Activated naive CD8-positive, alpha-beta T cell treated with anti-CD3 and anti-CD28 coated beads for 36 hours (primary cell): ENCODE measurements at regions not wholly inside any gene's neighbourhood (a gene's known extent, or its start where the extent isn't known, plus 50 kb on each side); places are given as distances from the start of the nearest gene placed in this dataset.
"Not testable (repeated sequence)": the region's sequence is repeated elsewhere in the genome, so short reads cannot be mapped to it uniquely, and the experiment has no call there.

Experiments
- DNase-seq: peaks from one replicate; pipeline ENCODE4 v3.0.0; 2021
- H3K27ac Mint-ChIP-seq: one replicate; pipeline ENCODE4 v1.8.0; 2022; ENCODE audit warnings: mild to moderate bottlenecking, moderate library complexity, mixed read lengths
- H3K27me3 Mint-ChIP-seq: one replicate; pipeline ENCODE4 v1.8.0; 2022; ENCODE audit warnings: mild to moderate bottlenecking, mixed read lengths
- H3K36me3 Mint-ChIP-seq: one replicate; pipeline ENCODE4 v1.8.0; 2021; ENCODE audit warnings: mild to moderate bottlenecking, mixed read lengths
- H3K4me1 Mint-ChIP-seq: one replicate; pipeline ENCODE4 v1.8.0; 2021; ENCODE audit warnings: mixed read lengths
- H3K4me3 Mint-ChIP-seq: one replicate; pipeline ENCODE4 v1.8.0; 2022; ENCODE audit warnings: mild to moderate bottlenecking, moderate library complexity, mixed read lengths
- H3K9me3 Mint-ChIP-seq: one replicate; pipeline ENCODE4 v1.8.0; 2022; ENCODE audit warnings: mixed read lengths

DNA sequence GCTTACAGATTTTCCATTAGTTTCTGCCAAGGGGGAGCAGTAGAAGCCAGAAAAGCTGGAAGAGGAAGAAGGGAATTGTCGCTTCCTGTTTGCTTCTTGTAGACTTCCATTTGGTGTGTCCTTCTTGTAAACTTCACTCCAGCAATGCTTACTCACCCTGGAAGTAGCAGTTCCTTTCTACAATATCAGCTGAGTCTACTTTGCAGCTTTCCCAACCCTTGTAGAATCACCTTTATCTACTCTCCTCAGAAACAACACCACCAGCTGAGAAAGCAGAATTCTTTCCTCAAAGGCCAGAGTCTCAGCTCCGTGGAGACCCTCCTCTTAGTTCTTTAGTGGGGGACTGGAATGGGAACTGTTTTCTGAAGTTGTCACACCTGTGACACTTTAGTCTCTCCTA is 1136.7 kb upstream of the TMPRSS15 start:
- Mint-ChIP-seq H3K9me3 (peaks cover 13% of the 10 kb centered on the region), H3K27me3 (no peaks in the 10 kb centered on the region), H3K4me1 (no peaks in the 10 kb centered on the region), H3K27ac (no peak overlapping the region), H3K36me3 (no peaks in the 10 kb centered on the region), H3K4me3 (no peak overlapping the region)
- DNase-seq, result no peak

DNA sequence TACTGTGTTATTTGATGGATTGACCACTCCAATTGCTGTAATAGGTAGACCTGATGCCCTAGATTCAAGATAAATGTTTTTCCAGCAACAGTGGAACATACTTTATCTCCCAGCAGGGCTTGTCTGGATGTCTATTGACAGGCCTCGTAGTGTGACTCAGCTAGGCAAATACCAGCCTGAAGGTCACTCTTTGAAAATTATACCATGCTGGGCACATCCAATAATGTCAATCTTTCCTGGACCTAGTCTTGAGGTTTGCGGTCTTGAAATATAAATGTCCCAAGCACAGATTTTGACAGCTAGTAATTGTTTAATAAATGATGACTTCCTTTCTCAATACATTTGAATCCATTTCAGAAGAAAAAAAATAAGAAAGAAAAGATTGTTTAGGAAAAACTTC is 1138.0 kb upstream of the TMPRSS15 start:
- Mint-ChIP-seq H3K27ac (no peak overlapping the region), H3K4me3 (no peak overlapping the region), H3K9me3 (peaks cover 10% of the 10 kb centered on the region), H3K36me3 (no peaks in the 10 kb centered on the region), H3K4me1 (no peaks in the 10 kb centered on the region), H3K27me3 (no peaks in the 10 kb centered on the region)
- DNase-seq, result no peak

DNA sequence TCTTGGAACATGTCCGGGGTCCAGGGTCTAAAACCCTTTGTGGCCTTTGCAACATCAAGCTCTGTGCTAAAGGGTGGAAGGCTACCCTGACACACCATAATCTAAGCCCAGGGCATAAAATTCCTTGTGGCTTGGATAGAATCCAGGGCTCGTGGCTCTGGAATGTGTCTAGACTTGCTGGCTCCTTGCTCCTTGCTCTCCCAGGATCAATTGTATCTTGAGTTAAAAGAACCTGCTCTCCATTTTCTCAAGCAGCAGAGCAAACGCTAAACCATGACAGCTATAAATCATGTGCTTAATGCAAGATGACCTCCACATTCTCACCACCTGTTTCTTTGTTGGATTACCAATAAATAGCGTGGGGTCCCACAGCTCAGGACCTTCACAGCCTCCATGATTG is 1140.9 kb upstream of the TMPRSS15 start:
- DNase-seq, H3K4me1 Mint-ChIP-seq, H3K27ac Mint-ChIP-seq, H3K4me3 Mint-ChIP-seq, H3K36me3 Mint-ChIP-seq, H3K27me3 Mint-ChIP-seq: not testable (repeated sequence)
- peaks cover 10% of the 10 kb centered on the region for H3K9me3 Mint-ChIP-seq

DNA sequence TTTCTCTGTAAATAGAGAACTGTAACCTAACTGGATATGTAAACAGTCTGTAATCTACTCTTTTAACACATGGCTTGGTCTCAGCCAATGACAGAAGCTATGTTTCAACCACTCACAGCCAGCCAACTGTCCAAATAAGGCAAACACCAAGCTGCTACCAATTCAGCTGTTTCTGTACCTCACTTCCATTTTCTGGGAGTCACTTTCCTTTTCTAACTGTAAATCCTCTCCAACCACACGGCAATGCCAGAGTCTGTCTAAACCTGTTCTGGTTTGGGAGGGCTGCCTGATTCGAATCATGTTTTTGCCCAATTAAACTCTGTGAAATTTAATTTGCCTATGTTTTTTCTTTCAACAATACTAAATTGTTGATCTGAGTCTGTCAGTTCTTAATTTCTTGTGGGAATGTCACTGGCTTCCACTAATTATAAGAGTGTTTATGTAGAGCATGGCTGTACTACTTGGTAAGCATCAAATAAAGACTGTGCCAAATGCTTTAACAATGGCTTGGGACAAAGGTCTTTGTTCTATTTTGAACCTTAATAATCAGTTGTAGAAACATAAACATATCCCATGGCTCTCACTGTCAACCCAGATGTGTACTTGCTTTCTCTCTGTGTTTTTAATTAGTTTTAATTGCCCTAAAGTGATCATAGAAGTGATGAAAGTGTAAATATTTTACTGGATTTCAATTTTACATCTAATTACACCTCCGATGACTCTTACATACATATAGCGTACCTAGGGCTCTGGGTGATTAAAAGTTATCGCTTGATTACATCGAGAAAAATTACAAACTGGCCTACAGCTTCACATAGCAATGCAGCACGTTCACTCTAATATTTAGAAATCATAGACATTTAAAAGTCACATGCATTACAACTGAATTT is 1144.6 kb upstream of the TMPRSS15 start:
- no peak overlapping the region for H3K27ac Mint-ChIP-seq
- no peak for DNase-seq
- H3K36me3 Mint-ChIP-seq, result no peaks in the 10 kb centered on the region
- peaks cover 12% of the 10 kb centered on the region for H3K9me3 Mint-ChIP-seq
- no peak overlapping the region for H3K4me3 Mint-ChIP-seq
- no peaks in the 10 kb centered on the region for H3K27me3 Mint-ChIP-seq
- no peaks in the 10 kb centered on the region for H3K4me1 Mint-ChIP-seq

DNA sequence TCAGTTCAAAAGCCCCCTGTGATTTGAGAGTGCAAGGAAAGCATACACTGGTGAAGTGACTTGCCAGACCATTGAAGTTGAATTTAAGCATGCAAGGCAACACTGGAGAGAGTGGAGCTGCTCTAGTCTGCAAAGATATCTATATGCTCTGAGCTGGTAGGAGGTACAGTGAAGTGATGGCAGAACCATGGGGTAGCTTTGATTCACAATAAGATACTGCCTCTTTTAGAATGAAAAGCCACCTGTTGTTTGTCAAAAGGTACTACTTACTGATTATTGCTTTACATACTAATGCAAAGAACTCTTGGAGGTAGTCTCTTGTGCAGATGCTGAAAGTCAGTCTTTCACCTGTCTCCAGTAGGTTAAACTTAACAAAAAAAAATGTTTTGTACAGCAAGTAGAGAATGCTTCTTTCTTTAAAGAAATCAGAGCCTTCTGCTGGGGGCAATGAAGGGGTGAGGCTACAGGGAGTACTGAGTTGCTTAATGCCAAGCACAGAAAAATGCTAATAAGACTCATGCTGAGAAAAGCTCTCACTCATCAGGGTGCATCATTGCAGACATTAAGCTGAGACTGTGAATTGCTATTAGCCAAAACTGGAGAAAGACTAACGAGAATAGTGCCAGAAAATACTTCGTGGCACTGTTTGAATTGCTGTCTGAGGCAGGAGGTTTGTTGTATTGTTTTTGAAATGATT is 1150.5 kb upstream of the TMPRSS15 start:
- no peak overlapping the region for H3K4me3 Mint-ChIP-seq
- no peaks in the 10 kb centered on the region for H3K36me3 Mint-ChIP-seq
- no peaks in the 10 kb centered on the region for H3K4me1 Mint-ChIP-seq
- no peaks in the 10 kb centered on the region for H3K27me3 Mint-ChIP-seq
- H3K27ac Mint-ChIP-seq, result no peak overlapping the region
- no peak for DNase-seq
- H3K9me3 Mint-ChIP-seq, result peaks cover 4% of the 10 kb centered on the region

DNA sequence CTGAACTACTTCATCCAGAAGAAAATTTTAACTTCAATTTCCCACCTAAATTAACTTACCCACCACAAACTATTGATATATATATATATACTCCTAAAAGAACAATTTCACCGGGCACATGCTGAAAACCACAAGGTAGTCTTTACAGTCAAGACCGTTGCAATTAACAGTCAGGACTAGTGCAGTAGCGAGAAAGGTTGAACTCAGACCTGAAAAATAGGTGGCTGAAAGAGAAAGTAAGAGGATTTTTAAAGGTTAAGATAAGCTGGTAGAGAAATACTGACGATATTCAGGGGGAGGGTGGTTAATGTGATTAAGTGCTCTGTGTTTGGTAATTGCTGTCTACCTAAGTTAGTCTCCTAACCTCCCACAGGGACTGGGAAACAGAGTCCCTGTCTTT is 1153.5 kb upstream of the TMPRSS15 start:
- Mint-ChIP-seq H3K36me3 (no peaks in the 10 kb centered on the region), H3K4me1 (no peaks in the 10 kb centered on the region), H3K27me3 (no peaks in the 10 kb centered on the region), H3K27ac (no peak overlapping the region), H3K4me3 (no peak overlapping the region), H3K9me3 (no peaks in the 10 kb centered on the region)
- DNase-seq, result no peak

DNA sequence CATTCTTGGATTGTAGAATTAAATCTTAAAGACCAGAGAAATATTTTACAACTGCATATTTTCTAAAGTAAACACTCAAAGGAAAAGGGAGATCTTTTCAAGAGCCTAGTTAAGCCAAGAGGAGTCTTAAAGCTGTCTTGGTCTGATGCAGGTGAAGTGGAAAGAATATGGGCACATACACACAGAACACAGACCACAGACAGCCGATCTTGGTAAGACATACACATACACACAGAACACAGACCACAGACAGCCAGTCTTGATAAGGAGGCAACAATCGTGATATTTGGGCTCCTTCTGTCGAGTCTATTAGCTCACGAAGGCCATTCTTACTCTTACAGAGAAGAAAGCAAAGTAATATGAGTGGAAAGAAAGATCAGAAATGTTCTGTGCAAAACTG is 1153.9 kb upstream of the TMPRSS15 start:
- no peak for DNase-seq
- Mint-ChIP-seq H3K4me3 (no peak overlapping the region), H3K9me3 (no peaks in the 10 kb centered on the region), H3K27ac (no peak overlapping the region), H3K36me3 (no peaks in the 10 kb centered on the region), H3K4me1 (no peaks in the 10 kb centered on the region), H3K27me3 (no peaks in the 10 kb centered on the region)

DNA sequence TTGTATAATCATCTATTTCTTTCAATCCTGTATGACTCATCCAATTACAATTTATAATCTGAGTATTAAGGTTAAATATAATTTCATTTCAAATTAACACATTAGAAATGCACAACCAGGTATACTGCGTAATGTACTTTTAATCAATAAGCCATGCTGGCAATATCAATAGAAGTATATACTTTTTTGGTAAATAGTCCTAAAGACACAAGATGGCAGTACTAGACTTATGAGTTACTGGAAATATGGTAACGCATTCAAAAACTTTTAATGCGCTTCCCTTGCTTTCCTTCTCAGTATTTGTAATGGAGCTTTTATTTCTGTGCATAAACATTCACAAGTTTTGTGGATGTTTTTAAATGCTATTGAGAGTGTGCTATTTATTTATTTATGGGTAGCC is 1162.0 kb upstream of the TMPRSS15 start:
- Mint-ChIP-seq H3K9me3 (peaks cover 3% of the 10 kb centered on the region), H3K36me3 (no peaks in the 10 kb centered on the region), H3K4me1 (no peaks in the 10 kb centered on the region), H3K27me3 (no peaks in the 10 kb centered on the region), H3K27ac (no peak overlapping the region), H3K4me3 (no peak overlapping the region)
- DNase-seq, result no peak

DNA sequence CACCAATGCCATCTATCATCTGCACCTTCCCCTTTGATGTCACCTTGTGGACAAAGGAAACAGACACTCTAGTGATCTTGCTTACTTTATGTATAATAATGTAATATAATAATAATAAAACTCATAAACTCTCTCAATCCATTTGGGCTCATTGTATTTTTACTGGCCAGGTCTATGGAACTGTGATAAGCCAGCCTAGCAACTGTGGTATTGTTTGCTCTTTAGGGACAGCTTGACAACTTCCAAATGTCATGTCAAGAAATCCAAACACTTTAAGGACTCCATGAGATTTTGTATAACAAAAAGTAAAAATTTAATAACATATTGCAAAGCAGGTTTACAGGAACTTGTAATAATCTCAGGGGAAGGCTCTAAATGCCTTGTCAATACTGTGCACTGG is 1163.4 kb upstream of the TMPRSS15 start:
- H3K27ac Mint-ChIP-seq, result no peak overlapping the region
- no peaks in the 10 kb centered on the region for H3K4me1 Mint-ChIP-seq
- no peak overlapping the region for H3K4me3 Mint-ChIP-seq
- H3K36me3 Mint-ChIP-seq, result no peaks in the 10 kb centered on the region
- H3K27me3 Mint-ChIP-seq, result no peaks in the 10 kb centered on the region
- DNase-seq, result no peak
- H3K9me3 Mint-ChIP-seq, result peaks cover 4% of the 10 kb centered on the region

DNA sequence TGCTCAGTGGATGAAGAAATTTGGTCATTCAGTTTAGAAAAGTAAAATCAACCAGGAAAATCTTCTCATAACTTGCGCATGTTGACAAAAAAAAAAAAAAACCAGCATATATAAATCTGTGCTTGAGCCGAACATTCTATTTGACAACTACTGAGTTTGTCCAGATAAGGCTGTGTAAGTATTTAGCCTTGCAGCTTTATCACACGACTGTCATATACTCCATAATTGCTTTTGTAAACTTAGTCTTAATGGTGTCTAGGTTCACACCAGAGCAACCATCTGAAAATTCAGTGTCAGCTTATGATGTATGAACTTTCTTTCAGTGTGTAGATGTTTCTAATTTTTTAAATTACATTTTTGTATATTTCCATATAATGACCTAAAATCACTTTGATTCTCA is 1173.8 kb upstream of the TMPRSS15 start:
- Mint-ChIP-seq H3K36me3 (no peaks in the 10 kb centered on the region), H3K27me3 (no peaks in the 10 kb centered on the region), H3K4me3 (no peak overlapping the region), H3K4me1 (no peaks in the 10 kb centered on the region), H3K9me3 (peaks cover 2% of the 10 kb centered on the region), H3K27ac (no peak overlapping the region)
- DNase-seq, result no peak

DNA sequence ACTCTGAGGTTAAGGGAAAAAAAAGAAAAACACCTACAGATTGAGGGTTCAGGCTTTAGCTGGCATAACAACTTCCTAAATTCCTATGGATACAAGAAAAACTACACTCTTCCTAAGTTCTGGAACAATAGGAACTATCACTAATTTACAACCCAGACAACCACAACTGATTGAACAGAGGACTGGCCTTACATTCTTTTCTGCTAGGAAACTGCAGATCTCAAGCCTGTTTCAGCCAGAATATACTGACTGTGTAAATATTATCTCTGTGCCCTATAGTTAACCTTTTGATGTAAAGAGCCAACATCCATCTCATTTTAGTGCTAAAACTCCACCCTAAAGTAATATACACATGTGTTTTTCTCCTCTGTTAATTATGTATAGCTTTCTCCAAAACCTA is 1186.5 kb upstream of the TMPRSS15 start:
- Mint-ChIP-seq H3K4me1 (no peaks in the 10 kb centered on the region), H3K9me3 (peaks cover 4% of the 10 kb centered on the region), H3K27me3 (no peaks in the 10 kb centered on the region), H3K27ac (no peak overlapping the region), H3K36me3 (no peaks in the 10 kb centered on the region), H3K4me3 (no peak overlapping the region)
- DNase-seq, result no peak

DNA sequence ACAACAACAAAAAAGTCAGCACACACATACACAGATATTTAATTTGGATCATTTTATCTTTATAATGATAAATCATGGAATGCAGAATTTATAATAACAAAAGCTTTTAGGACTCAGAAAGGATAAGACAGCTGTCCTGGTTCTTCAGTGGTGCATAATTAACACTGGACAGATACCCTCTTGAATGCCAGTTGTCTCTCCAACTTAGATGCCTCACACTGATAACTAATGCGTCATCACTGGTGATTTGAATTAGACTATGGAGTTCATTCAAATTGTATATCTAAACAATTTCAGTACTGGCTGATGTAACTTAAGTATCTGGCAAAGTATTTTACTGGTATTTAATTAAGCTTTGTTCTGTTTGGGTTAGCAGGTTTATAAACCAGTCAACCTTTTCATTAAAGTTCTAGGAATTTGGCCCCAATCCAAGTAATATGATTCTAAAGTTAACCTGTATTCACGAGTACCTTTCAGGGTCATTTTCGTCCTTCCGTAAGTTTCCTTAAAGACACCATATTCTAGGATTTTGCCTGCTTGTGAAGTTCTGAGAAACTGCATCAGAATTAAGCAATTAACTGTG is 1199.5 kb upstream of the TMPRSS15 start:
- no peak for DNase-seq
- Mint-ChIP-seq H3K36me3 (no peaks in the 10 kb centered on the region), H3K4me1 (no peaks in the 10 kb centered on the region), H3K27ac (no peak overlapping the region), H3K9me3 (peaks cover 1% of the 10 kb centered on the region), H3K4me3 (no peak overlapping the region), H3K27me3 (no peaks in the 10 kb centered on the region)

DNA sequence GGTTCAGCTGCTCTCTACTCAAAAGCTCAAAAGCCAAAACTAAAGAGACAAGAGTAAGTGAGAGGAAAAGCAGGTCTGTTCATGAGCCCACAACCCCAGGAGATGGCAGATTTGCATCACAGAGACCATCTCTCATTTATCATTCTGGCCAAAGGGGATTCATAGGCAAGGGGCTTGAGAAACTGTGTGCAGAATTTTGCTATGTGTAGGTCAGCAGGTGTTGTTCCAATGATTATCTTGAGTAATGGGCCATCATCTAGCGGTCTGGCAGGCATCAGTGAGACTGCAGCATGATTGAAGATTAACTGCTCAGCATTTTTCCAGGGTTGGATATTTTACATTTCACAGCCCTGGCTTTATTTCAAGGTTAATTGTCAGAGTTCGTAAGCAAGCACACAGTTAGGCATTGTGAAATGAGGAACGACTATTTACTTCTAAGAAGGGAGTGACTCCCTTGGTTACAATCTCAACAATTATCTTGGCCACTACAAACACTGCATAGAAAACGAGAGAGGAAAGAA is 1204.6 kb upstream of the TMPRSS15 start:
- H3K4me1 Mint-ChIP-seq, result no peaks in the 10 kb centered on the region
- no peak overlapping the region for H3K4me3 Mint-ChIP-seq
- peaks cover 2% of the 10 kb centered on the region for H3K9me3 Mint-ChIP-seq
- H3K36me3 Mint-ChIP-seq, result no peaks in the 10 kb centered on the region
- peaks cover 4% of the 10 kb centered on the region for H3K27me3 Mint-ChIP-seq
- no peak for DNase-seq
- H3K27ac Mint-ChIP-seq, result no peak overlapping the region

DNA sequence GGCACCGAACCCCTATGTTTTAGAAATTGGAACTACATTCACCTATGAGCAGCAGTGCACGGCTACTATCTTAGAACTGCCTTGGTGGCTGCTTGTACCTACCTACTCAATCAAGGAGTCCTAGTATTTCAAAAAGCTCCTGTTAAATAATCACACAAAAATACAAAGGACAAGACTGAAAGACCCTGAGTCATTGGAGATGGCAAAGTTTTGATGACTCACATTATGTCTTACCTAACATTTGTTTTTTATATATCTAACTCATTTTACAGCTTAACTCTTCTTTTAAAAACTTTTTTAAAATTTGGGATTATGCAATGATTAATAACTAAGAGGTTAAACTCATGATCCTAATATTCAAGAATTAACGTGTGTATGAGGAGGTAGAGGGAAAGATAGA is 1206.0 kb upstream of the TMPRSS15 start:
- Mint-ChIP-seq H3K36me3 (no peaks in the 10 kb centered on the region), H3K27ac (no peak overlapping the region), H3K4me3 (no peak overlapping the region), H3K9me3 (peaks cover 2% of the 10 kb centered on the region), H3K4me1 (no peaks in the 10 kb centered on the region), H3K27me3 (peaks cover 4% of the 10 kb centered on the region)
- DNase-seq, result no peak

DNA sequence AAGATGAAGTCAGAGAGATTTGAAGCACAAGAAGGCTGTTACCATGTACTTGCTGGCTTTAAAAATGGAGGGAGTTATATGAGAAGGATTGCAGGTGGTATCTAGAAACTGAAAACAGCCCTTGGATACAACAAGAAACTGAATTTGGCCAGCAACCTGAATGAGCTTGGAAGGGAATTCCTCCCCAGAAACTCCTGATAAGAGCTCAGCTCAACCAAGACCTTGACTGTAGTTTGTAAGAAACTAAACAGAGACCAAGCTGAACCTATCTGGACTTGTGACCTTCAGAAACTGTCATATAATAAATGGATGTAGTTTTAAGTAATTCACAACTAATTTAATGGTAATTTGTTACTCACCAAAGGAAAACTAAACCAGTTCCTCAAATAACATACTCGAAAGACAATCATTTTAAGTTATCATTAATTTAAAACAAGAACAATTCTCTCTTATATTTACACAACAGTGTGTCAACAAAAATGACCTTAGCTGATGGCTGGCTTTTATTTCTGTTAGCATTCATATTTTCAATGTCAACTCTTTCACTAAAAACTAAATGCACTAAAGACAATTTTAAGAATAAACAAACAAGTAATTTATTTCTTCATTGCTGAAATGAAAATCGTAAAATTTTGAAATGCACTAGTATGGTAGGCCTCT is 1218.4 kb upstream of the TMPRSS15 start:
- Mint-ChIP-seq H3K27me3 (no peaks in the 10 kb centered on the region), H3K27ac (no peak overlapping the region), H3K36me3 (no peaks in the 10 kb centered on the region), H3K4me3 (no peak overlapping the region), H3K4me1 (no peaks in the 10 kb centered on the region), H3K9me3 (peaks cover 2% of the 10 kb centered on the region)
- DNase-seq, result no peak
